ENCODE measurements at regions not wholly inside any gene's neighbourhood (a gene's known extent, or its start where the extent isn't known, plus 50 kb on each side); places are given as distances from the start of the nearest gene placed in this dataset.

- peak in 1 of 2 donors; percentile 43 for ATAC-seq
- intact Hi-C loops (cut with DNase I): no loop called here
- no peak for DNase-seq
Observed at GRCh38 chr6:164021589-164022250, 607.2 kb downstream of the QKI start.

DNA sequence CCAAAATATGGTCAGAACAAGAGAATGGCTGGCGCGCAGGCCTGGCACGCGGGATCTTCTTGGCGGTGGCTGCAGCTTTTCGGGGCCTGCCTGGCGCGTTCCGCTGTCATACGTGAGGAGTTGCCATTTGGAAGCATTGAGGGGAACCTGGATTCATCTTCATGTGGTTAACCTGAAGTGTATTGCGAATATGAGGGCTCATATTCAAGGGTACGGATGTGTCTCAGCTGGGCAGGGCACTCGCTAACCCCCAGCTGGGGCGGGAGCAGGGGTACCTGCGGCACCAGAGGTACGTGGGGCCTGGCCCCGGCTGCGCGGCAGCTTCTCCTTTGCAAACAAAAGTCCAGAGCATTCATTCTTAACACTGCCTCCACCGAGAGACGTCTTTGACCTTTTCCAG lies 605.6 kb downstream of the QKI start:
- intact Hi-C loops (cut with DNase I): no loop called here
- no peak for ATAC-seq
- no peak for DNase-seq

DNA sequence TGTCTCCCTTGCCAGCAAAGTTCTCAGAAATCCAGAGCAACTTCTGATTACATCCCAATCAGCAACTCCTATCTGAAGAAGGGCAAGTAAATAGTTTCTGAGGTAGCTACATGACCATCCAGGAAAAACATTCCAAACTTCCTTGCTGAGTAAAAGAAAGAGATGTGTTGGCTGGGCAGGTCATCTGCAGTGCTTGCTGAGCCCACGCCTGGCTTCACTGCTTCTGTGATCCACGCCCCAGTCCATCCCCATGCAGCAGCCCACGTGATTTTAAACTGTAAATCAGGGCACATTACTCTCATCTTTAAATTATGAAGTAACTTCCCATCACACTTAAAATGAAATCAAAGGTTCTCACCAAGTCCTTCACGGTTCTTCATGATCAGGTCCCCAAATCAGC lies 603.6 kb downstream of the QKI start:
- ATAC-seq (peak in 1 of 2 donors; percentile 64), DNase-seq (no peak)
- intact Hi-C loops (cut with DNase I): no loop called here

DNA sequence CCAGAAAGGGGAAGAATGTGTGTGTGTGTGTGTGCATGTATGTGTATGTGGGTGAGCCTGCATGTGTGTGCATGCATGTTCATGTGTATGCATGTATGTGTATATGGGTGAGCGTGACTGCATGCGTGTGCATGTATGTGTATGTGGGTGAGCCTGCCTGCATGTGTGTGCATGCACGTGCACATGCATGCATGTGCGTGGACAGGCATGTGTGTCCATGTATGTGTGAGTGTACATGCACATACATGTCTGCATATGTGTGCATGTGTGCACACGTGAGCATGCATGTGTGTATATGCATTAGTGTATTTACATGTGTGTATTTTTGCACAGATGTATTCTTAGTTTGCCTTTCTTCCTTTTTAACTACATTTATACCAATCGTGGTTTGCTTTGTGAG lies 601.5 kb downstream of the QKI start:
- no peak for ATAC-seq
- intact Hi-C loops (cut with DNase I): no loop called here
- DNase-seq: no peak

GRCh38 chr6:164015088-164015484 lies 600.6 kb downstream of the QKI start:
- ATAC-seq (no peak), DNase-seq (no peak)
- intact Hi-C loops (cut with DNase I): no loop called here

GRCh38 chr6:164014346-164015087 lies 600.0 kb downstream of the QKI start:
- intact Hi-C loops (cut with DNase I): no loop called here
- ATAC-seq (peak in 1 of 2 donors; percentile 16), DNase-seq (no peak)

DNA sequence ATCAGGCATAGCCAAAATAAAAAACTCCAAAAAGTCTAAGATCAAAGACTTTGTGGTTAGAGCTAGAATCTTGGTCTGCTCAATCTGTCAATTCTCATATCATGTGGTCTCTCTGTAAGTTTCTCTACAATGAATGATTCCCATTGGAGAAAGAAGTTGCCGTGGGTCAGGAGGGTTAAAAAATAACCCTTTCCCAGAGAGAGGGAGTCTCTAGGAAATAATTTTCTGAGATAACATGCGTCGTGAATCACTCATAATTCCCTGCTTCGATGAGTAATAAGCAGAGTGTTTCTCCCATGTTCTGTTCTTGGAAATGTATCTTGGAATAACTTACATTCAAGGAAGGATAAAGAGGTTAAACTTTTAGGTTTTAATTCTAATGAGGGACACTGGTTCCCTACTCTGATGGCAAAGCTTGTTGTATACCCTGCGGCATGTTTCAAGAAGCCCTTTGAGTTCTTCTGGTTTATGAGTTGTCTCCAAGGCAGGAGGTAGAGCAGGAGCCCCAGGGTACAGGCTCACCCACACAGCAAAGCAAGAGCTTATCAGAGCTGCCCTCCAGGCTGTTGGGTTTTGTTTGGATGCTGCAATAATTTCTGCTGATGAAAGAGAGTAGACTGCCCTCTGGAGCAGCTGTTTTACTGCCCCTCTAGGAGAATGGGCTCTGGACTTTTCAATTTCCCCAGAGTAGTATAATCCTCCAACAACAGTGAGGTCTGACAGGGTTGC lies 599.1 kb downstream of the QKI start:
- ATAC-seq (peak in 1 of 2 donors; percentile 76), DNase-seq (no peak)
- intact Hi-C loops (cut with DNase I): no loop called here

- ATAC-seq (no peak), DNase-seq (no peak)
- intact Hi-C loops (cut with DNase I): no loop called here
Observed at GRCh38 chr6:164011321-164011720, 596.8 kb downstream of the QKI start.

- peak; percentile 41 to 67 for ATAC-seq
- DNase-seq: no peak
- intact Hi-C loops (cut with DNase I): no loop called here
Observed at GRCh38 chr6:164010441-164011103, 596.1 kb downstream of the QKI start.

DNA sequence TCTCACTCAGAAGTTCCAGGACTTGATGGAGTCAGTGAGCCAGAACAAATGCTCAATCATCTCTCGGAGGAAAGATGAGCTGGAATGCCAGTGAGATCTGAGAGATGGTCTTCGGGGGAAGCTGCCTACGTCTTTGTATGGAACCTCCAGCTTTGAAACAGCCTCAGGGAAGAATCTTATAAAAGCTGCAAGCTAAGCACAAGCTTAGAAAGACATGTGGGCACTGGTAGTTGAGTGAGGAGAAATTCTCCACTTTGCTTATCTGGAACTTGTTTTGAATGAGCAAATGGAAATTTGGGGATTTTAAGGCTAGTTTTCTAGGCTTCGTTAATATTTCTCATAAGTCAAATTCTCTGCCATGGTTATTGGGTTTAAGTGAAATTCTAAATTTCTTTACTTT lies 594.4 kb downstream of the QKI start:
- DNase-seq (no peak), ATAC-seq (no peak)
- intact Hi-C loops (cut with DNase I): no loop called here

- intact Hi-C loops (cut with DNase I): no loop called here
- no peak for ATAC-seq
- DNase-seq: no peak
Observed at GRCh38 chr6:164007881-164008280, 593.4 kb downstream of the QKI start.

DNA sequence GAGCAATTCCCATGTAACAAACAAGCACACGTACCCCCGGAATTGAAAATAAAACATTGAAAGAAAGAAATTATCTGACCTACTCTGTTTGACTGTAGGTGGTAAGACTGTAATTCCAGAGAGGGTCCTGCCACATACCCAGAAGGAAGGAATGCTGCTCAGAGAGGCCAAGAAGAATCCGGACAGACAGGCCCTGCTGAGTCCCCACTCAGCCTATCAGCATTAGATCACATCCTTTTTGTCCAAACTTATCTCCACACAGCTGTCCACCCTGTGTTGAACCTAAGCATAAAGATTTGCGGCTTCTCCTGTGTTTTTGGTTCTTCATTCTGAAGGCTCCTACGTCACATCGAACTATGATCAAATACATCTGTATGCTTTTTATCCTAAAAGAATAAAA lies 591.9 kb downstream of the QKI start:
- DNase-seq (no peak), ATAC-seq (no peak)
- intact Hi-C loops (cut with DNase I): no loop called here

GRCh38 chr6:164005004-164005711 lies 590.6 kb downstream of the QKI start:
- DNase-seq: no peak
- intact Hi-C loops (cut with DNase I): no loop called here
- no peak for ATAC-seq

- no peak for DNase-seq
- no peak for ATAC-seq
- intact Hi-C loops (cut with DNase I): no loop called here
Observed at GRCh38 chr6:164000276-164000675, 585.8 kb downstream of the QKI start.

- ATAC-seq (no peak), DNase-seq (no peak)
- intact Hi-C loops (cut with DNase I): no loop called here
Observed at GRCh38 chr6:163999475-164000125, 585.1 kb downstream of the QKI start.

GRCh38 chr6:163998496-163998895 lies 584.0 kb downstream of the QKI start:
- intact Hi-C loops (cut with DNase I): no loop called here
- DNase-seq (no peak), ATAC-seq (no peak)

DNA sequence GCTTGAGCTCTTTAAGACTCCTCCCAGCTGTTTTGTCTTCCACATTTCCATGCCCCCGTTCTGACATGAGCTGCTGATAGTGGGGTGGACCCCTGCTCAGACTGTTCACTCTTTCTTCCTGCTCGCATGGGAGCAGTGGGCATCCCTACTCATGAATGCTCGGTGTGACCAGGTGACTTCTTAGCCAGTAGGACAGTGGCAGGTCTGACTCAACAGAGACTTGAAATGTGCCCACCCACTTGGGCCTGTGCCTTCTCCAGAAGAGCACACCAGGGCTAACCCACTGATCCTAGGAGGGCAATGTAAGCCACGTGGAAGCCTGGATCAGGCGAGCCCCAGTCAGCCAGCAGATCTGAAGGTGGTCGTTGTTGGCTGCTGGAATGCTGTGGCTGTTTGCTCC lies 582.0 kb downstream of the QKI start:
- ATAC-seq (no peak), DNase-seq (no peak)
- intact Hi-C loops (cut with DNase I): no loop called here

DNA sequence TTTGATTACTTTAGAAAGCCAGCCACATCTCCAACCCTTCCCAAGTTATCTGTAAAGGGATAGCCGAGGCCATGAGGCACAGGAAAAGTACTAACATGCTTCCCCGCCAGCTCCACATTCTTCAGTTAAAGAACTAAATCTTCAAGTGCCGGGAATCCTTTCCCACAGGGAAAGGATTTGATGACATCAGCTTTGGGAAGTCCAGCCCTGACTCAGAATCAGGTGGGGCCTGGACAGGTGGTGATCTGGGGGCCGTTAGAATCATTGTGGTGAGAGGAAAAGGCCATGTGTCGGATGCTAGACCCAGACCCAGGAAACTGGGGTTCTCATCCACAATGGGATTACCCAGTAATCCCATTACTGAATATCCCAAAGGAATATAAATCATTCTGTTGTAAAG lies 580.0 kb downstream of the QKI start:
- DNase-seq: no peak
- intact Hi-C loops (cut with DNase I): no loop called here
- no peak for ATAC-seq

- DNase-seq (no peak), ATAC-seq (no peak)
- intact Hi-C loops (cut with DNase I): no loop called here
Observed at GRCh38 chr6:163992701-163993100, 578.2 kb downstream of the QKI start.
